NCI-H2107 treated with DMSO at 0.1 percent for 48 hours (cell line): ENCODE measurements at regions not wholly inside any gene's neighbourhood (a gene's known extent, or its start where the extent isn't known, plus 50 kb on each side); places are given as distances from the start of the nearest gene placed in this dataset.

Source experiments
- DNase-seq: peaks from one replicate; lab custom pipeline; 2025; ENCODE audit not compliant: unreplicated experiment; lab: John Stamatoyannopoulos, UW

DNA sequence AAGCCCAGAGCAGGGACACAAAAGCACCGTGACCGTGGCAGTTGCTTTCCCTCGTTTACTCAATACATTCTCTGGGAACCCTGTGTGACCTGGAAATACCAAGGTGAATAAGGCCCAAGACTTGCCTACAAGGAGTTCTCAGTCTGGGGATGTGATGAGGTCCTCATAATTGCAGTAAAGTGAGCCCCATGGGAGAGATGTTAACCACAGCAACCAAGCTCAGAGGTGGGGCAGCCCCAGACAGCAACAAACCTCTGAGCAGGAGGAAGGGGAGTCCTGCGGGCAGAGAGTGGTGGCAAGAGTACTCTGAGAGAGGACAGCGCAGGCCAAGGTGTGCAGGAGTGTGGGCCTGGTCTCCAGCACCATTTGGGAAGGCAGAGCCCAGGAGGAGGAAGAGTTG is 91.6 kb downstream of the TTC32 start:
- DNase-seq = no peak

GRCh38 chr2:19809206-19809605 is 92.6 kb downstream of the TTC32 start:
- no peak for DNase-seq

GRCh38 chr2:19807866-19808265 is 93.9 kb downstream of the TTC32 start:
- no peak for DNase-seq

GRCh38 chr2:19807346-19807745 is 94.4 kb downstream of the TTC32 start:
- no peak for DNase-seq

- DNase-seq = no peak
Measured at GRCh38 chr2:19806591-19806990, 95.2 kb downstream of the TTC32 start.

DNA sequence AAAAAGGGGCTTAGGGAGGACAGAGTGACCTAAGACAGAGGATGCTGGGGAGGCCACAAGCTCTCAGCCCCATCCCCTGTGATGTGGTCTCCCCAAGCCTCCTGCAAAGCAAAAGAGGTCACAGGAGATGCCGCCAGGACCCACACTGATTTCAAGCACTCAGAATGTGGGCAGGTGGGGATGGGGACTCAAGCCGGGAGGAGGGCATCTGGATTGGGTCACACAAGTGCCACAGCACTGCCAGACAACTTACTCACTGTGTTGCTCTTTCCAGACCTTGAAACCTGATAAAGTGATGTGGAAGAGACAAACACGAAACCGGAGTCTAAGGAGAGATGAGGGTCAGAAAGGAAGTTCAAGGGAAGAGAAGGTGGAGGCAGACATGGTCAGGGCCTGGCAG is 95.7 kb downstream of the TTC32 start:
- DNase-seq = no peak

- no peak for DNase-seq
Measured at GRCh38 chr2:19805266-19805665, 96.5 kb downstream of the TTC32 start.

- no peak for DNase-seq
Measured at GRCh38 chr2:19804639-19805260, 97.0 kb downstream of the TTC32 start.

- DNase-seq = no peak
Measured at GRCh38 chr2:19802086-19802841, 99.5 kb downstream of the TTC32 start.

- DNase-seq = no peak
Measured at GRCh38 chr2:19801367-19802080, 100.3 kb downstream of the TTC32 start.

DNA sequence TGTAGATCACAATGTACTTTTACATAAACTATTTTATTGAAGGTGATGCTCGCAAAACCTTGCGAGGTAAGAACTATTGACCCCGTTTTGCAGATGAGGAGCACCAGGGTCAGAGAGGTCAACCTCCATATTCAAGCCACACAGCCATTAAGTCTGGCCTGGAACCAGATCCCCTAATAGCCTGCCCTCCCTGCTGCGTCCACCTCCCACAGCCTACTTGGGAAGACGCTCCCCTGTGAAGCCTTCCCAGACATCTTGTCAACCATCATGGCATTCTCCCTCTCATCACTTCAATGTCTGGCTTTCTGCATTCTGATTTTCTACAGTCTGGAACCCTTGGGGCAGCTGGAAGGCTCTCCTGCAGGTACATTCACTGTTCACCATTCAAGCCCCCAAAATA is 101.0 kb downstream of the TTC32 start:
- no peak for DNase-seq

DNA sequence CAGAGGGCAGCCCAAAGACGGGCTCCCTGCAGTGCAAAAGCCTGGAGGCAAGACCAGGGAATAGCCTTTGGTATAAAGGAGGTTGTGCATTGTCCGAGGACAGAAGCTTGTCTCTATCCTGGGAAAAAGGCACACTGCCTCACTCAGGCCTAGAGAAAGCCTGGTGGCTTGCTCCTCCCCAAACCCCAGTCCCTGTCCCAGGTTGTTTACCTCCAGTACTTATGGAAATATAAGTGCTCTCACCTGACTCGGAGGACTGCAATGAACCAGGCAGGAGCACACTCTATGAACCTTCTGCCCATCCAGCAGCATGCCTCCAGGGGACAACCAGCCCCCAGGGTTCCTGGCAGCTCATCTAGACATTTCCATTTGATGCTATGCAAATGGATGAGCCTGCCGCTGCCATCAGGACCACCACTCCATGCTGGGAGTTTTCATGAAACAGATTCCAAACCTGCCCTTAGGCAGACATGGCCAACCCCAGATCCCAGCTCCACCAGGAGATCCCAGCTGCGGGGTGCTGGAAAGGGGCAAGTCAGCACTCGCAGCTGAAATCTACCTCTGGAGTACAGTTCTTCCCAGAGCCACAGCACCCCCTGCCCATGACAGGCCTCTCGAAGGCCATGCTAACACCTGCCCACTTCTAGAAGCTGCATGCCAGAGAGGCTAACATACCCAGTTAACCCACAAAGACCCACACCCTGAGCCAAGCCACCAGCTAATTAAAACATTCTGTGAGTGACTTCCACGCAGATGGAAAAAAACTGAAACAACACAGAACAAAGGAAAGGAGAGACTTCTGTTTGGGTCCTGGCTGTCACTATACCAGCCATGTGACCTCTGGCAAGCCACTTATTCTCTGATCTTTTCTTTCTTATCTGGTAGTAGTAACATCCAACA is 101.7 kb downstream of the TTC32 start:
- DNase-seq = no peak

DNA sequence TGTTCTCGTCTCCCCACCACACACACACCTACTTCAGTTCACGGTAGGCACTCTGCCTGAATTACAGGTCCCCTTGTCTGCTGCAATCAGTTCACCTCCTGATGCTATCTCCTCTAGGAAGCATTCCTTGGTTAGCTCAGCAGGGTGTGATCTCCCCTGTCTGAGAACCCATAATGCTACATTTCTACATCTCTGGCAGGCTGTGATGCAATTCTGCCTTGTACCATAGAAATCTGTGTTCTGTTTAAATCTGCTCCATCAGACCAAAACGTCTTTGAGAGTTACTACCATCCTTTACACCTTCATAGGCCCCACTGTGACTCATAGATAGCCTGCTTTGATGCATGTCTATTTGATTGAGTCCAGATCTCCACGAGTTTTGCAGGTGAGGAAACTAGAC is 103.9 kb downstream of the TTC32 start:
- DNase-seq = no peak

- no peak for DNase-seq
Measured at GRCh38 chr2:19797243-19797810, 104.5 kb downstream of the TTC32 start.

DNA sequence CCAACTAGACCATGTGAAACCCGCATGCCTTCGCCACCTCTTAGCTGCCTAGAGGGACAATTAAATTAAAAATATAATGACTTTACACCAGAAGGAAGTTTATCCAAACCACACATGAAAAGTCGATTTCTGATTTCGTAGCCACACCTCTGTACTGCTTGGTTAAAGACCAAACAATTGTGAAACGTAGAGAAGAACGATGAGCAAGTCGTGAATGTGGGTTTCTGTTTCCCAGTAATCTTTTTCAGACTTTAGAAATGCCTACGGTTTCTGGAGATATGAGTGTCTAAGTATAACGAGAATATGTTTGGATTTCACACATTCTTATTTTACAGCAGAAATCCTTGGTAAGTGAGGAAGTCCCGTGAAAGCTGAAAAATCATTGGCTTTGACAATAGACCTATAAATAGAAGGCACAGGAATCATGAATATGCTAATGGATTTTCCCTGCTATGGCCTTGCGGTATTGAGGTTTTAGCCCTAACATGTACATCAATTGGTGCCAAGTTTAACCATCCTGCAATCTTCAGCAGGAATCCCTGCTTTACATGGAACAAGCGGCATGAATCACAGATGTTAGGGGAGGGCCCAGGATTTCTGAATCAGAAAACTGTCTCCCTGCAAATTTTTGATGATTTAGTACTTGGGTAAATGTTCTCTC is 105.6 kb downstream of the TTC32 start:
- no peak for DNase-seq

DNA sequence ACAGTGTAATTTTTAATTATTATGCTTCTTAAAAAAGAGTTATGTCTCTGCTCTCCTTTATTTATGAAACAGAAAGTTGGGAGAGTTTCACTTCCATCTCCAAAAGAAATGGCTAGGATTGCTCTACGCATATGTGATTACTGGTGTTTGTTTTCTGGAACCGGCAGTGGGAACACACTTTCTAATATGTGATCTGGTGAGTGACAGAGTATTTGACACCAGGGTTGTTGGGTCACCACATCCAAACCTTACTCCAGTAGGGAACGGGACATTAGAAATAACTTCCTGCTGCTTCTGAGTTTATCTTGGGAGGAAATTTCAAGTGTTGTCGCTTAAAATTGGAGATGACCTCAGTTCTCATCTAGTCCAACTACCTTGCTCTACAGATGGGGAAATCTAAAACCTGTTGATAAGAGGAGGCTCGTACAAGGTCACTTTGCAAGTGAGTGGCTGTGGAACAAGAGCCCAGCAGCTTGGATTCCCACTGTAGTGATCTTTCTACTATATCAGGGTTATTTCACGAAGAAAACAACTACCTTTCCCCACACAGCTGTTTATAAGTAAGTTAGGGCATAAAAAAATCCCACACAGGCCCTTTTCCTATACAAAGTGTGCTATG is 108.5 kb downstream of the TTC32 start:
- DNase-seq = no peak

- DNase-seq = no peak
Measured at GRCh38 chr2:19790291-19790690, 111.5 kb downstream of the TTC32 start.

GRCh38 chr2:19787134-19787533 is 114.6 kb downstream of the TTC32 start:
- no peak for DNase-seq

- DNase-seq = no peak
Measured at GRCh38 chr2:19786408-19787058, 115.2 kb downstream of the TTC32 start.
